NCI-H774 (cell line): ENCODE measurements at regions not wholly inside any gene's neighbourhood (a gene's known extent, or its start where the extent isn't known, plus 50 kb on each side); places are given as distances from the start of the nearest gene placed in this dataset.
"Not testable (repeated sequence)": the region's sequence is repeated elsewhere in the genome, so short reads cannot be mapped to it uniquely, and the experiment has no call there.

Experiments
- DNase-seq: peaks from one replicate; lab custom pipeline; 2025; lab: John Stamatoyannopoulos, UW

DNA sequence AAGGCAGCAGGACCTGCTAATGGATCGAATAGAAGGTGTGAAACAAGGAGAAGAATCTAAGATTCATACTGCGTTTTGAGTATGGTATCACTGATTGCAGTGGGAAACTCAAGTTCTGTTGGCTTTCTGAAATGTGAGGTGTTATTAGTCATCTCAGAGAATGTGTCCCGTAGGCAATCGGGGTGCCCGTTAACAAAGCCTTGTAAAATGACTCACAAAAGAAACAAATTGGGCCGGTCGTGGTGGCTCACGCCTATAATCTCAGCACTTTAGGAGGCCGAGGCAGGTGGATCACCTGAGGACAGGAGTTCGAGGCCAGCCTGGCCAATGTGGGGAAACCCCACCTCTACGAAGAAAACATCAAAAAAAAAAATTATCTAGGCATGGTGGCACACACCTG is 118.2 kb upstream of the C7orf33 start:
- no peak for DNase-seq

DNA sequence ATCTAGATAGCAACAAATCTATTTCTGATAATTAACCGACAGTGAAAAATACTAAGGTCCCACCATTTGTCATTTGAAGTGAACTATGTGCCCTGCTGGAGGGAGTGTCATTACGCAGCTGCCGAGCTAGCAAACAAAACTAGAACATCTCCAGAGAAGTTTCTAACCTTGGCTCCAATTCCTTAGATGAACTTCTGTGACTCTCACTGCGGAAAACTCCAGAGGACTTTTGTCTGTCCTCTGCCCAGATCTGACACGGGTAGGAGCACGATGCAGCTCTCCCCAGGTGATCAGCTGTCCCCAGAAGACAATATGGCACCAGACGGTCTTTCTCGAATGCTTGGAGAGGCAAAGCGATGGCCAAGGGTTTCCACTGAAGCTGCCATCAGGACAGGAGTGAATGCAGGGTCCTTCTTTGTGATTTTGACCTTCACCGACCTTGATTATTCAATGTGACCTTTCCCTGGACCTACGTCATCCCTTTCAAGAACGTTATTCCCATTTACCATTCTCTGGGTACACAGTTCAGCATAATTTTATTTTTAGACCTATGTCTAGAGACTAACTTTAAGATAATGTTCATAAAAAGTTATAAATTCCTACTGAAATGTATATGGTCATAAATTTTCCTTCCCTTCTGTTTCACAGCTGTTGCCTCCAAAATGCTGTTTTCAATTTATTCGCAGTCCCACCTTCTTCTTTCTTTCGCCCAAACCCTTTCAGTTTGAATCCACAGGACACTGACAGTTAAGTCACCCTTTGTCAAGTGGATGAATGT is 116.7 kb upstream of the C7orf33 start:
- DNase-seq = no peak

DNA sequence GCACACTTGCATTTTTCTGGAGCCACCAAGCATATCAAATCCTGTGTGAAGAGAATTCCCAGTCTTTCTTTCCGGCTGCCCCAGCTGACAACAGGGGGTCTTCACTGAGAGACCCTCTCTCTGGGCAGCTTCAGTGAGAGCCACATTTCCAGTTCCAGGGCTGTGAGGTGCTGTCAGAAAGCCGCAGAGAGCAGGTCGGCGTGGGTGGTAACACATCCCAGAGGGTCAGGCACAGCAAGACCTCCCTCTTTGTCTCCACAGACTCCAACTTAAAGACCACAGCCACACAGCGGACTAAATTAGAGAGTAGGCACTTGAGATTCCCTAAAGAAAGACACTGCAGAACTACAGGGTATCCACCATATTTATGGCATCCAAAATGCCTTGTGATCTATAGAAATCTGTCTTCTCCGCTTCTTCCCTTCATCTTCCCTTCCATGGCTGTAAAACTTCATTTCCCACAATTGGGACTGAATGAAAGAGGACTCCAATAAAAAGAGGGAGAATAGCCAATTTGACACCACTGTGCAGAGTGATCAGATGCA is 116.0 kb upstream of the C7orf33 start:
- DNase-seq = no peak

DNA sequence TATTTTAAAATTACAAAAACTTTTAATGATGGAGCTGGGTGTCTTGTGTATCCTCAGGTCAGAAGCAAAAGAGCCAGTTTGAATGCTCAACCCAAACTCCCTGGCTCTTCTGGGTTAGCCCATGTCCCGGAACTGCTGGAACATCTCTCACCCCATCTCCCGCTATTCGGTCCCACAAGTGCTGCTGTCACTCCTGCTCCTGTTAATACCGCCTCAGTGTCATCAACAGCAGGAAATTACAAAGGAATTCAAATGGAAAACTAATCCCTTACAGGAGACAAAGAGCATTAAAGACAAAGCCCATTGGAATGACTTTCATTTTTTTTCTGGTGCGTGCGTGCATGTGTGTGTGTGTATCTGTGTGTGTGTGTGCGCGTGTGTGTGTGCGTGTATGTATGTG is 112.0 kb upstream of the C7orf33 start:
- no peak for DNase-seq

DNA sequence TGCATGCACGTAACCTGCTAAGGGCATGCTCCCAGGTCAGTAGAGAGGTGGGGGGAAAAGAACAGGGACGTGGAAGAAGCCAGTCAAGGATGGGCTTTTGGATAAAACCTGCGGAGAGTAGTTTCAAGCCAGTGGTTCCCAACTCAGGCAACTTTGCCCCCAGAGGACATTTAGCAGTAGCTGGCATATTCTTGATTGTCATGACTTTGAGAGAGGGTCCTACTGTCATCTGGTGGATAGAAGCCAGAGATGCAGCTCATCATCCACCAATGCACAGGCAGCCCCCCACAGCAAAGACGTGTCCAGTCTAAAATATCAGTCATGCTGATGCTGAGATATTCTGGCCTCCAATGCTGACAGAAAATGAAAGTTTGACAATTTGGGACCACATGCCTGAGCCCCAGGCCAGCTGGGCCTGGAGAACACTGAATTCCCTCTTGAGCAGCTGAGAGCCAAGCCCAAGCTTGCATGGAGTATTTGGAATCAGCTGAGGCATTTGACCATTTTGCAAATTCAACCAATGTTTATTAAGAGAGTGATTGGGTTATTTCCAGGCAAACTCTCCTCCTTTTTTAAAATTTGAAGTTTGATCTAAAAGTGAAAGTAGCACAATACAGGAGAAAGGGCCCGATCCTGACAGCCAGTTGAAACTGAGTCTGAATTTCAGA is 110.0 kb upstream of the C7orf33 start:
- no peak for DNase-seq

DNA sequence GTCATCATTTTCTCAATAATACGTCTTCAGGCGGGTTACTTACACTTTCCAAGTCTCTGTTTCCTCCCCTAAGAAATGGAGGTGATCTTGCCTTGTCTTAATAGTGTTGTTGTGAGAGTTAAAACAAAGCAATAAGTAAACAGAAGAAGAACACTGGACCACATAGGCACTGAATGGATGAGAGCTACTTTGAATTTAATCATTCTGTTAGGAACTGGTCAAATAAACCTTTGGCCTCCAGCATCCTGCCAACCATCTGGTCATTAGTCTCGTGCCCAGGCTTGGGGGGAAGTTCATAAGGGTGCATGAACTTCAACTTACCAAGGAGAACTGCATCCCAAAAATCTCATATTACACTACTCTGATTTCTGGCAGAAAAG is 109.4 kb upstream of the C7orf33 start:
- DNase-seq = no peak

DNA sequence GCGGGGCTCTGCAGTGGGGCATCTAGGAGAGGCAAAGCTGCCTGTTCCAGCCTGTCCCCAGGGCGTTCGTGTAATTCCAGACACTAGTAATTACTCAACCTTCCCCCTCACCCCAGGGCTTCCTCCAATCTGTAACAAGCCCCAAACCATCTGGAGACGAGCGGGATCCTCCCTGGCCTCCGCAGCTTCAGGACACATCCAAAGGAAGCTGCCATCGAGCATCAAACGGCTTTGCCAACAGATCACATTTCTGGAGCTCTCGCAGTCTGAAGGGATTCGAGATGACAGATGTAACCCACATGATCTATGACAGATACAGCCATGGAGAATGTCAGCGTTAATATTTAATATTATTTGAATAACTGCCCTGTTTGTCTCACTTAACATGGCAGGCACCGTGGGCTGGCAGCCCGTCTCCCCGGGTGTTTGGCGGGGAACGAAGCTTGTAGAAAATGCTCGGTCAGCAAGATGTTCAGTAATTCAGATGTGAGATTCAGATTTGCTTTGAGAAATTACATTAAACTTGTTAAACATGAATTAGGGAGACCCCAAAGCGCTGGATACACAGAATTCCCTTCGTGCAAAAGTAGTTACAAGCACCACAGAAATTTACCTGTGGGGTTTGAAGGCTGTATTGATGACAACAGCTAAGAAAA is 108.5 kb upstream of the C7orf33 start:
- no peak for DNase-seq

DNA sequence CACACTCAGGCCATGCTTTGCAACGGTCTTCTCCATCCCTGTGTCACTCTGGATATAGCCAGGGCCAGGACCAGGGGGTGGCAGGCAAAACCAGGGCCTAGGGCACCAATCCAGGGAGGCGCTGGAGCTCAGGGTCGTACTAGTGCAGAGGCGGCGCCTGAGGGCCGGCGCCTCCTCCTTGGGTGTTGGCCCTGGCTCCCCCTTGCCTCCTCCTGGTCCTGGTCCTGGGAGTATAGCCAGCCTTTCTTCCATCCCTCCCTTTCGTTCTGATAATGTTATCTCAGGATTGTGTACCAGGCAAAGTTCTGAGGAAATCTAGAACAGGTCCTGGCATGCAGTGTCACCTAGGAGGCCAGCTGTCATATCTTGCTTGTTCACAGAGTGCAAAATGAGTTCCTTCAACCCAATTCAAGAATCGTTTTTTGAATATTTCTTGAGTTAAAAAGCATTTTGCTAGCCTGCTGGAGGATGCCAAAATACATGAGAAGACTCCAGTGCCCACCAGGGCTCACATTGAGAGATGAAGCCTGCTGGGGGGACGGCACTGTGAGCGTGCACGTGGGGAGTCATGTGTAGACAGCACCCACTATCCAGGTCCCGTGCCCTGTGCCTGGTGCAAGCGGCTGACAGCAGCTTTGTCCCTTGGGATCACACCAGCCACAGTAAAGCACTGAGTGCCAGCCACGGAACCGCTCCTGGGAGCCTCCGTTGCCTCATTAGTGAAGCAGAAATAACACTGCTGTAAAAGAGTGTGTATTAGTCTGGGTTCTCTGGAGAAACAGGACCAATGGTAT is 106.9 kb upstream of the C7orf33 start:
- DNase-seq = no peak

DNA sequence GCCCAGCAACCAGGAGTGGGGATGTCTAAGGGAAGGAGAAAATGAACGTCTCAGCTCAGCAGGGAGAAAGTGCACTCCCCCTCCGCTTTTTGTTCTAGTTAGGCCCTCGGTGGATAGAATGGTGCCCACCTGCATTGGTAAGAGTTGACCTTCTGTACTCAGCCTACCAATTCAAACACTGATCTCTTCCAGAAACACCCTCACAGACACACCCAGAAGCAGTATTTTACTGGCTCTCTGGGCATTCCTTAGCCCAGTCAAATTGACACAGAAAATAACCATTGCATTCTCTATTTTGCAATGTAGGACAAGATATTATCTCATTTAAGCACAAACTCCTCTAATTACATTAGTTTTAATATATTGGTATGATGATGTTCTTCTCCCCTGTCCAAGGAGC is 106.1 kb upstream of the C7orf33 start:
- no peak for DNase-seq

DNA sequence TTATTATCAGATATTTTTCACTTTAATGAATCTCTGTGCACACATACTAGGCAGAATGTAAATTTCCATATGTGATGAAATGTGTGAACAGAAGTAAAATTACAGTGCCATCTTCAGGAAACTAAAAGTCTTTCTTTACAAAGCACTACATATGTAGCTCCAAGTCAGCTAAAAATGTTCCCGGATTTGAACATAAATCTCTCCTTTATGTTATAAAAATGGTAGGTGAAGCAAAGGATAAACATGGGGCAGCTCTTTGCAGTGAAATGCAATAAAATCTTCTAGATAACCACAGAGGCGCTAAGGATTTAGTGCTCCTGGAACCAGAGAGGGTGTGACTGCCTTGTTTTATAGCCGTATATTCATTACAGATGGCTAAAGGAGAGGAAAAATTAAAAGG is 104.9 kb upstream of the C7orf33 start:
- no peak for DNase-seq

DNA sequence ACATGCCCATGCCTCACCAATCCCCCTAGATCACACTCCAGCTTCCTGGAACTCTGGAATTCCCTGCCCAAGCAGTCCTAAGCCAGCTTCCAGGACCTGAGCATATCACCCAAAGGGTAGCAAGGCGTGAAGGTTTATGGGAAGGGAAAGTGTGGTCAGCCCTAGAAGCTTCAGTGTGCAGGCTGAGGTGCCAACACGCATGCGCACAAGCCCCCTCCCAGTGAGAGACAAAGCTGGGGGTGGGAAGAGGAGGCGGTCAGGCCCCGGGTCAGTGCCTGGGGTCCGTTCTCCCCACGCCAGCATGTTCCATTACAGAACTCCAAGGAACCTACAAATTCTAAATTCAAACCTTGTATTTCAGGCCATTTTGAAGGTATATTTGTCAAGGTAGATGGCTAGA is 103.6 kb upstream of the C7orf33 start:
- DNase-seq = no peak

DNA sequence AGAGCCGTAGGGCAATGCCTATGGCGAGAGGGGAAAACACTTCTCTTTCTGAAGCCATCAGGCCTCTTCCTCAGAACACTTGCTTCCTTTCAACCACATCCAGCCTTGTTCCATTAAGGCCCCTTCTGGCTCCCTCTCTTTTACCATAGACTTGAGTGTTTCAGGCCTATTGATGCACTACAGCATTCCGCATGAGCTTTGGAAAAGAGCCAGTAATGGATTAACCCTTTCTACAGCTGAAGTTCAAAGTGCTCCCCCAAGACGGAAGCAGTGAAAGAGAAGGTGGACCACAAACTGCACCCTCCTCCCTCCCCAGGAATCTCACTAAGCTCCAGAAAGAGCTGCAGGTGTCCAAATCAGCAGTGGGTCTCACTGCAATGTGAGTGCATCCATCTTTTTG is 102.7 kb upstream of the C7orf33 start:
- no peak for DNase-seq

DNA sequence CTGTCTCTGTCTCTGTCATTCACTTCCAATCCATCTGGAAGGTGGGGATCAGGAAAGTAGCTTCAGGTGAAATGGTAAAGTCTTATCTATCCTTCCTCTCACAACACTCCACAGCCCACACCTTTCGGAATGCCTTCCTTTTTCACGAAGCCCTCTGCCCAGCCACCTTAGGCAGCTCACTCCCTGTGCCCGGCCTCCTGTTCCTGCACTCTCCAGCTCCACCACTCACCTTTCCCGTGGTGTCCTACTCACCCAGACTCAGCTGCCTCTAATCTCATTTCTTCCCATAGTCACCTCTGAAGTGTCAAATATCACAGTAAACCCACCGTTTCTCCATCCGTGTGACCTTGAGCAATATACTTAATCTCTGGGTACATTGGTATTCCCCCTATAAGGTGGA is 100.9 kb upstream of the C7orf33 start:
- DNase-seq = no peak

DNA sequence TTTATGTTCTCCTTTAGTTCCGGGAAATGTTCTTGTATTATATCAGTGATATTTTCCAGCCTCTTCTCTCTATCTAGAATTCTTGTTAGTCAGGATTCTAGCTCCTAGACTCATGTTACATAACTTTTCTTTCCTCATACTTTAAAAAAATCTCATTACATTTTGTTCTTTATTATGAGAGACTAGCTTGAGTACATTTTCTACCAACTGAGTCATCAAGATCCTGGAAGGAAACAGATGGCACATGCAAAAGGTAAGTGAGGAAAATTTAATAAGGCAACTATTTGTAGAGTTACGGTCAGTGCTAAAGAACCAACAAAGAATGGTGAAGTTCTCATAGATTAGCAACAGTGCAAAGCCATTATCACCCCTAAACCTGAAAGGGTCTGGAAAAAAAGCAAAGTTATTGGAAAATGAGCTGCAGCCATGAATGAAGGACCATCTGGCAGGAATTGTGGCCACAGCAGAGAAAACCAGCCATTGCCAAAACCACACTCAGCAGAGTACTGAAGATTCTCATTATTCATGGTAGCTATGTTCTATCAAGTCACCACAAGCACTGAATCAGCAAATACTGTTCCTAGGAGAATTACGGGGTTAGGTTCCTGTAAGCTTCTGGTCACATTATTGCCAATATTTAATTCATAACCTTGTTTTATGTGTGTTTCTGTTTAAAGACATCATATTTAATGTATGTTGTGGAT is 98.3 kb upstream of the C7orf33 start:
- DNase-seq = no peak

DNA sequence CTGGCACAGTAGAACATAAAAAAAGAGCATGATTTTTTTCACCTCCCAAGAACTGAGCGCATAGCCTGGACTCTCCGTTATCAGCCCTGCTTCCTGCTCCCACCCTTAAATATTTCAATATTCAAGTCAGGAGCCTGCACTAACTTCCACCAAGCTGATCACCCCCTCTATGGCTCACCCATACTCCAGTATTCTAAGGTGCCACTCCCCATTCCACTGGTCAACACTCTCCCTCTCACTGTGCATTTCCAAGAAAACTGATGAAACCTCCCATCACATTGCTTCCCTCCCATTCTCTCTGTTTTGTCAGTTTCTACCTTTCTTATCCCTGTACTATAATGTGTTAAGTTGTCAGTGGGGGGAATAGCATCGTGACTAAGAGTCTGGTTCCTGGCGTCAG is 95.0 kb upstream of the C7orf33 start:
- DNase-seq = no peak

DNA sequence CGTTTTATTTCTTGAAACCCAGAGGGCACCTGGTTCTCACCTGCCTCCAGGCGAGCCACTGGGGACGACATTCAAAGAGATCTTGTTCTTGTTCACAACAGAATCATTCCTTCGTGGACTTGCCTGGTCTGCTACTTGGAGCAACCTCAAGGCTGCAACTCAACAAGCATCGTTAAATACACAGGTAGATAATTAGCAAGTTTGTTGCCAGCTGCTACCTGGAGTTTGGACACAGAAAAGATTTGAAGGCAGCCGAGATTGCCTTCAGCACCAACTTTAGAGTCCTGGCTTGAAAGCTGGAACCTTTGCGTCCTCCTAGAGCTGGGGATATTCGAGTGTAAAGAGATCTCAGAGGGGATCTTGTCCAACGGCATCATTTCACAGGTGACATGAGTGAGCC is 89.6 kb upstream of the C7orf33 start:
- no peak for DNase-seq

DNA sequence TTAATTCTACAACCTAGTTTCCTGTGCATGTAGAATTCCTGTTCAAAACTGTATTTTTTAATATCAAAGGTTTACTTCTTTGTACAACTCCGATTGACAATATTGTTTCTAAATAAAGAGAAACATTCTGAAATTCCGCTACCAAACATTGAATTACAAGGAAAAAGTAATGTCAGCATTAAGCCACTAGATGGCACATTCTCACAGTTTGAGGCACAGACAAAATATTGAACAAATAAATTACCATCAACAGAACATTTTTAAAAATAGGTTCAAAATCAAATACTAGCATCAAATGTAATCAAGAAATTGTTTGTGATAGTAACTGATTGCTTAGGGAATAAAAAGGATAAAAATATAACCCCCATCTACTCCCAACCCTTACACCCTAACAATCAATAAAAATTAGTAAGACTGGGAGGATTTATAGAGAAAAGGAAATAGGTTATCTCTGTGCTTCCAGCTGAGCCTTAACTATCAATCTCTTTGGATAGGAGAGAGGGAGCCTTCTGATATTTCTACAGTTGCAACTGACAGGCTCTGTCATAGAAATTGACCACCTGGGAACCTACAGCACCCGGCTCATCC is 86.6 kb upstream of the C7orf33 start:
- peak; percentile 20 for DNase-seq

DNA sequence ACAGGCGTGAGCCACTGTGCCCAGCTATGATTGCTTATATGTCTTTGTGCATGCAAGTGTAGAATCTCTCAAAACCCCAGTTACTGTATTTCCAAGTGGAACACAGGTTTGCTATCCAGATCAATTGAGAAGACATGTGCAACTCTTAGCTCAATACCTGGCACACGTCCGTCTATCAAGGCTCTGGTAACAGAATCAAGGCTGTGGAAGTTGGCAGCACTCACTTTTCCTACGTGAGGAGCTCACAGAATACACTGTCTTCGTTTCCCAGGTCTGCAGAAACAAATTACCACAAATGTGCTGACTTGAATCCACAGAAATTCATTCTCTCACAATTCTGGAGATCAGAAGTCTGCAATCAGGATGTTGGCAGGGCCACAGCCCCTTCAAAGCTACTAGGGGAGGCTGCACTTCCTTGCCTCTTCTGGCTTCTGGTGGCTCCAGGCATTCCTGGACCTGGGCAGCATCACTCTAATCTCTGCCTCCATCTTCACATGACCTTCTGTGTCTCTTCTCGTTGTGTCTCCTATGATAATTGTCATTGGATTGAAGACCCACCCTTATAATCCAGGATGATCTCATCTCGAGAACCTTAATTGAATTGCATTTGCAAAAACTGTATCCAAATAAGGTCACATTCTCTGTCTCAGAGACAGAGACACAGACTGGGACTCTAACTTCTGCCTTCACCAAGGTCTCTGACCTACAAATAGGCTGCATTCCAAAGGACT is 84.8 kb upstream of the C7orf33 start:
- no peak for DNase-seq

DNA sequence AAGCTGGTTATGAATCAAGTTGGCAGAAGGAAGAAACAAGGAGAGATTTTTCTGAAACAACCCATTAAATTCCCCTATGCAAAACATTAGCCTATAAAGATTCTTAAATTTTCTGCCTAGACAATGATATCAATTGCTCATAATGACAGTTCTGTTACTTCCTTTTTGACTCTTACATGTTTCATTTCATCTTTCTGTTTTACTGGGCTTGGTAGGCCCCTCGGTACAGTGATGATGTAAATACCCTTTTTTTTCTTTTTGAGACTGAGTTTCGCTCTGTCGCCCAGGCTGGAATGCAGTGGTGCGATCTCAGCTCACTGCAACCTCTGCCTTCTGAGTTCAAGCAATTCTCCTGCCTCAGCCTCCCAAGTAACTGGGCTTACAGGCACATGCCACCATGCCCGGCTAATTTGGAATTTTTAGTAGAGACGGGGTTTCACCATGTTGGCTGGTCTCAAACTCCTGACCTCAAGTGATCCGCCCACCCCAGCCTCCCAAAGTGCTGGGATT is 83.4 kb upstream of the C7orf33 start:
- DNase-seq = not testable (repeated sequence)

DNA sequence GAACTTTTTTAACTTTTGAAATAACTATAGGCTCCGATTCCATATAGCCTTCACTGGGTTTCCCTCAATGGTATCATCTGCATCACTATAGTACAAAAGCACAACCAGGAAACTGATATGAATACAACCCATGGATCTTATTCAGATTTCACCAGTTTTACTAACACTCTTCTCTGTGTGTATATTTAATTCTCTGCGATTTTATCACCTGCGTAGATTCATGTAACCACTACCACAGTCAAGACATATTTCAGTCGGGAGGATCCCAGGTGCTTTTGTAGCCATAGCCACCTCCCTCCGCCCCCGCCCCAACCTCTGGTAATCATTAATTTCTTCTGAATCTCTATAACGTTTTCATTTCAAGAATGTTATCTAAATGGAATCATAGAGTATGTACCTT is 82.8 kb upstream of the C7orf33 start:
- no peak for DNase-seq
